ENCODE measurements at regions not wholly inside any gene's neighbourhood (a gene's known extent, or its start where the extent isn't known, plus 50 kb on each side); places are given as distances from the start of the nearest gene placed in this dataset.
"Not testable (repeated sequence)": the region's sequence is repeated elsewhere in the genome, so short reads cannot be mapped to it uniquely, and the experiment has no call there.

DNA sequence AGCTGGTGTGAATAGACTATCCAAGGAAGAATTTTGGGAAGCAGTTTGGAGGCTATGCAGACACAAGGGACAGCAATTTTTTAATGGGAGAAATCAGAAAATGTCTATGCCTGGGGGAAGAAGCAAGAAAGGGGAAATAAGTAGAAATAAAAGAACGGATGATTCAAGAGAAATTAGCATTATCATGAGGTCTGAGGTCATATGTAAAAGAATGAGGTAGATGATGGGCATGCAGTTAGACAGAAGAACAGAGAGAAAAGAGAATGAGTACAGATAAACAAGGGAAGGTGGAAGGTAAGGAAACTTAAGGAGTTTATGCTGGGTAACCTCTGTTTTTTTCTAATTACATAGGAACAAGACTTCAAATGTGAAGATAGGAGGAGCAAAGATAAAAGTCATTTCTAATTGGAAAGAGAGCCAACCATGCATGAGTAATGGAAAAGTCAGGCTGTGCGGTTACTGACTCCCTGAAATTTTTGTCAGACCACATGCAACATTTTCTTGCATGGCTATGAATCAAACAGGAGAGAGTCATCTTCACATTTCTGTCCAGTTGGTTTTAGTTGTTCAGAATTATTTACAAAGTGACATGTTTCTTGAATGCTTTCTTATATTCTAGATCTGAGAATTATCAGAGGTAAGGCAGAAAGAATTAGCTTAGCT, 101.0 kb upstream of the PIK3R1 start:
- no peak for DNase-seq

DNA sequence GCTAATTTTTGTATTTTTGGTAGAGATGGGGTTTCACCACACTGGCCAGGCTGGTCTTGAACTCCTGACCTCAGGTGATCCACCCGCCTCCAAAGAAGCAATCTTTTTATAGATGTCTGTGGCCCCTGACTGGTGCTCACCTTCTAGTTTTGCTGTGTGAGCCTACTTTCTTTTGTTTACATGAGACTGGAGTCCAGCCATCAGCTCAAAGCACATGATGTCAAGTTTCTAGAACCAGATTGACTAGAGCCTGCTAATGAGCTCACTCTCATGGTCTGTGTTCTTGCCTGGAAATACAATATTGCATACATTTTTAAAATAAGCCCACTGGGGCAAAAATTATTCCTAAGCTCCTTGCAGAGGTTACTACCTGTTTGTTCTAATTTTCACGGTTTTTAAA, 102.9 kb upstream of the PIK3R1 start:
- DNase-seq: no peak

DNA sequence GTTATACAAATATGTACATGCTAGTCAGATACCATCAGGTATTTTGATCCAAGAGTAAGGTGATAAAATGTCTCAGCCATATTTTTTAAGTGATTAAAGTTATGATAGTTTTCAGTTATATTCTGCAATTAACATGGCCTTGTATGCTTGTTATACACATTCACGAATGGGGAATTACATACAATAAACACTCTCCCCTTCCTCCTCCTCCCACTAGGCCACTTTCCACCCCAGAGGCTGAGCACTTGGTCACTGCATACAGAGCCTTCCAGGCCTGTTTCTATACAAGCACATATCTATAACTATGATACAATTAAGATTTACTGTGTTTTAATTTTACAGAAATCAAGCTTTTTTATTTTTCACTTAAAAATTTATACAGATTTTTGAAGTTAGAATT, 104.7 kb upstream of the PIK3R1 start:
- DNase-seq: no peak

DNA sequence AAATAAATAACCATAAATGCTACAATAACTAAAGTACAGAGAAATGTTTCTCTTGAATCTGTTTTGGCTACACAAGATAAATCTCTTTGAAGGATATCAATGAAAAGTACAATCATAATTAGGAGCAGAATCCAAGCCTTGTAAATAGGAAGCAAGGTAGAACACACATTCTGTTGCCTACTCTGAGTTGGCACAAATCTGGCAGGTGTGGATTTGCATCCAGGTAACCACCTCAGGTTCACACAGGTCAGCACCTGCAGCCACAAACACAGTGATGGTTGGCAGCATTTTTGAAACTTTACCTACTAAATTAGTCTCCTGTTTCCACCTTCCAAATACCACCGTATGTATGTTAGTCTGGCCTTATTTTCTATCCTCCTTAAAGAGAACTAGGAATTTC, 105.3 kb upstream of the PIK3R1 start:
- DNase-seq: peak; percentile 80

DNA sequence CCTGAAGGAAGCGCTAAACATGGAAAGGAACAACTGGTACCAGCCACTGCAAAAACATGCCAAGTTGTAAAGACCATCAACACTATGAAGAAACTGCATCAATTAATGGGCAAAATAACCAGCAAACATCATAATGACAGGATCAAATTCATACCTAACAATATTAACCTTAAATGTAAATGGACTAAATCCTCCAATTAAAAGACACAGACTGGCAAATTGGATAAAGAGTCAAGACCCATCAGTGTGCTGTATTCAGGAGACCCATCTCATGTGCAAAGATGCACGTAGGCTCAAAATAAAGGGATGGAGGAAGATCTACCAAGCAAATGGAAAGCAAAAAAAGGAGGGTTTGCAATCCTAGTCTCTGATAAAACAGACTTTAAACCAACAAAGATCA, 111.3 kb upstream of the PIK3R1 start:
- DNase-seq: not testable (repeated sequence)

DNA sequence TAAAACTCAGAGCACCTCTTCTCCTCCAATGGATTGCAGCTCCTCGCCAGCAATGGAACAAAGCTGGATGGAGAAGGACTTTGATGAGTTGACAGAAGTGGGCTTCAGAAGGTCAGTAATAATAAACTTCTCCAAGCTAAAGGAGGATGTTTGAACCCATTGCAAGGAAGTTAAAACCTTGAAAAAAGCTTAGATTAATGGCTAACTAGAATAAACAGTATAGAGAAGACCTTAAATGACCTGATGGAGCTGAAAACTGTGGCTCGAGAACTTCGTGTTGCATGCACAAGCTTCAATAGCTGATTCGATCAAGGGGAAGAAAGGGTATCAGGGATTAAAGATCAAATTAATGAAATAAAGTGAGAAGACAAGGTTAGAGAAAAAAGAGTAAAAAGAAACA, 112.3 kb upstream of the PIK3R1 start:
- not testable (repeated sequence) for DNase-seq

DNA sequence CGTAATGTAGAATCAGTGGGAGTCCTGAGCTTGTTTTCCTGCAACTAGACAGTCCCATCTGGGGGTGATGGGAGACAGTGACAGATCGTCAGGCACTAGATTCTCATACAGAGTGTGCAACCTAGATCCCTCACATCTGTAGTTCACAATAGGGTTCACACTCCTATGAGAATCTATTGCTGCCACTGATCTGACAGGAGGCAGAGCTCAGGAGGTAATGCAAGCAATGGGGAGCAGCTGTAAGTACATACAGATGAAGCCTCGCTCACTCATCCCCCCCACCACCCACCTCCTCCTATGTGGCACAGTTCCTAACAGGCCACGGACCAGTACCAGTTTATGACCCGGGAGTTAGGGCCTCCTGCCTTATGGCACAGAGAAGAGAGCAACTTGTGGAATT, 116.2 kb upstream of the PIK3R1 start:
- no peak for DNase-seq

DNA sequence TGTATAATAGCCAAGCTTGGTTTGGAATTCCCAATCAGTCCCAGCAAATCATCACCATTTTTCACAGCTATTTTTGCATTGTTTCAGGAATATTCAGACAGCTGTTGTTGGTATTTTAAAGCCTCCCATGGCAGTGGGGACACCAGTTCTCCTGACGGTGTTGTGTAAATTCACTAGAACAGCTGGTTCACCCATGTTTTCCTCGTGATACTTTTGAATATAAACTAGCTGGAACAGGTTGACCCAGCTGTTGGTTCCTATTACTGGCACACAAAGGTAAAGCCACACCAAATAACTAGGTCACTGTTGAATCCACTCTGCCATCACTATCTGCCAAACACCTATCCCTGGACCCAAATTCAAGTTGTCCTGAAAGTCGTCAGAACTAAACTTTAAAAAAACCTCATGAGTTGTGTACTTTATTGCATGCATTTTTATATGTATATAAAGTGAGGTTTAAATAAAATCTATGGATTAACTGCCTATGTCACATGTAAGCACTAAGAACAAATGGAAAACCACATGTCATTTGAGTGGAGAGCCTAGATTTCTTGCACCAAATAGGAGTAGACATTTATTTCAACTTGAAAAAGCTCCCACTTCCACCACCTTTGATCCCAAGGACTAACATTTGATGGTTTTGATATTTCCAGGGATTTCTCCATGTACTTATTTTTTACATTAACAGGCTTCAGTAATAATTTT, 121.9 kb upstream of the PIK3R1 start:
- no peak for DNase-seq

DNA sequence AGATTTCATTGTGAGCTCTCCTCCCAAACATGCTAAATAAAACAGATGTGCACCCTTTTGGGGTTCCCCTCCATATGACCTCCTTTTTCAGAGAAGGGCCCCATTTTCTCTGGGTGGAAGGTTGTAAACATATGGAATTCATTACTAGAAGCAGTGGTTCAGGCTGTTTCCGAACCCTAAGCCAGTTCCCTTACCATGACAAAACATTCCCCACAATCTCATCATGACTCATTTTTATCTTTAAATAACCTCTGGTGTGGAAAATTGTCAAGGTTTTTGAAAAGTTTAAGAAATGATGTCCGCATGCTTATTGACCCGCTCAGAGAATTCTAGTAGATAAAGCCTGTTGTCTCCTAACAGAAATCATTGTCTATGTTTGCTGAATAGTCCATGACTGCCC, 127.3 kb upstream of the PIK3R1 start:
- DNase-seq: no peak

DNA sequence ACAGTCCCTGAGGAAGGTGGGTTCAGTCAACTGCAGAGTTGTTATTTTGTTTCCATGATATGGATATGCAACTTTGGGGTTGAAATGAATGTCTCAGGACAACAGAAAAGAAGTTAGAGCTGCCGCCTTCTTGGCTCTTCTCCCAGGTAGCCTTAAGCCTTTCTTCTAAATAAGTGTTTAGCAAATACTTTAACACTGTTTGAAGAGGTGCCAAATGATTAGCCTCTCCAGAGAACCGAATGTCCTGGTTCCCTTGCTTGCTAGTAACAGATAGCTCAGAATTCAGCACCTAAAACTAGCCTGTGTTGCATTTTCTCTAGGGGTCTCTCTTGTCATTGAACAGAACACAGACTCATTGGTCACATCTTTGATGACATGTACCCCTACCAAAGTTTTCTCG, 127.7 kb upstream of the PIK3R1 start:
- no peak for DNase-seq

DNA sequence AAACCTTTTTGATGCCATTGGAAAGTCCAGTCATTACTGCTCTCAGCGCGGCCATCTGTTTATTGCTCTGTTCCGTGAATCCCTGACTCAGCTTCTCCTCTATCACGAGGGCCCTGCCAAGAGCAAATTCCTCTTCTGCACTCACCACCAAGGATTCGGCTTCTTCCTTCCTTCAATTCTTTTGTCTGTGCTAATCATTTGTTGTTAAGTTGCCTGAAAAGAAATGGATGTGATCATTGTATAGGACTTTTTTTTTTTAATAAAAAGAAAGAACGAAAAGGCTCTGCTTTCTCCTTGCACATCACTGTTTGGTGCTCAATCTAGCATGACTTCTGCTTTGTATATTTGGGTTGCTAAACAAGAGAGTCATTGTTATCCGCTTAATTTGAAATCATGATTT, 128.7 kb upstream of the PIK3R1 start:
- DNase-seq: peak; percentile 70

DNA sequence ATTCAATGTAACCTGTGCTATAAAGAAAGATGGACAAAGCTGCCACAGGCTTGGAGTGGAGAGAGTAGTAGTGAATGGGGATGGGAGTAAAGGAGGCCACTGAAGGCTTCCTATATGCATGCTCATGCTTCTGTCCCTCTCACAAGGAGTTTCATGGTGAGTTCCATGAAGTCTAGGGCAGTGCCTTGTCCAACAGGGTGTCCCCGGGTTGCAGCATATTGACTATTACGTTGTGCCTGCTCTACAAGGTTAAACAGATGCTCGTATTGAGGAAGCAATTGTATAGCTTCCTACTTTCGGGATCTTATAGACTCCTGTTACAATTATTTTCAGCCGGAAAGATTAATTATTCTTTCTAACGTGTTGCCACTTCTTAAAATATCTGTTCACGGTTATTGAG, 129.1 kb upstream of the PIK3R1 start:
- DNase-seq: no peak

DNA sequence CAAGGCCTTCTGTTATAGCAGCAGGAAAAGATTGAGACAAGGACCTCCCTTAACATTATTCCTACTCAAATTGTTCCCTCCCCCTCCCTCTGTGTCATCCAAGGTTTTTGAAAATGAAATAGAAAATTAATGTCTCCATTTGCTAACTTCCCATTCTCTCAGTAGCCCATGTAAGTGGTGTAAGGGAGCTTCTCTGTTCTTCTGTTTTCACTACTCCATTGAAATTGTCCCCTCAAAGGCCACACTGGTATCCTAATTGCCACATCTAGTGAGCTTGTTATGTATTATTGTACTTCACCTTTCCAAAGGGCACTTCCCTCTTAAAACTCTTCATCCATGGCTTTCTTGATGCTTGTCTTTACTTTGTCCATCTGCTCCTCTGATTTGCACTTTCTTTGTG, 131.2 kb upstream of the PIK3R1 start:
- no peak for DNase-seq

DNA sequence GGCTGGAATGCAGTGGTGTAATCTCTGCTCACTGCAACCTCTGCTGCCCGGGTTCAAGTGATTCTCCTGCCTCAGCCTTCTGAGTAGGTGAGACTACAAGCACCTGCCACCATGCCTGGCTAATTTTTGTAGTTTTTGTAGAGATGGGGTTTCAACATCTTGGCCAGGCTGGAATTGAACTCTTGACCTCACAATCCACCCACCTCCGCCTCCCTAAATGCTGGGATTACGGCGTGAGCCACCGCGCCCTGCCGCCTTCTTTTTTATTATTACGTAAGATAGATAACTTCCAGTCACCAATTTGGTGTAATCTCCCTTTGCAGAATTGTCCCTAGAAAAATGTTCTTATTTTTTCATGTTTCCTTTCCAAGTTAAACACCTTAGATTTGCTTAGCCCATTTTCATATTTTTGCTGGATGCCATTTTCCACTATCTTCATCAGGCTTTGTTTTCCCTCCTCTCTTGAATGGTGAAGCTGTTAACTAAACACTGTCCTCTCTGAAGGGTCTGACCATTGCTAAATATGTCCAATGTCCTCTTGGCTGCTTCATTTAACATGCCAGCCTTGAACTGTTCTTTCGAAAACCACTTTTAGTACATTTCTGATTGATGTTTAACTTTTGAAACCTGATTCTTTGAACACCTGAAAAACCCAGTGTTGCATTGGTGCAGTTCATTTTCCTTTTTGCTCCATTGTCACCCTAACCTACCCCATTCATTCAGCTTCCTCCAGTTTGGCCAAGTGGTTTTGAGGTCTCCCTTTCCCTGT, 135.1 kb upstream of the PIK3R1 start:
- no peak for DNase-seq

DNA sequence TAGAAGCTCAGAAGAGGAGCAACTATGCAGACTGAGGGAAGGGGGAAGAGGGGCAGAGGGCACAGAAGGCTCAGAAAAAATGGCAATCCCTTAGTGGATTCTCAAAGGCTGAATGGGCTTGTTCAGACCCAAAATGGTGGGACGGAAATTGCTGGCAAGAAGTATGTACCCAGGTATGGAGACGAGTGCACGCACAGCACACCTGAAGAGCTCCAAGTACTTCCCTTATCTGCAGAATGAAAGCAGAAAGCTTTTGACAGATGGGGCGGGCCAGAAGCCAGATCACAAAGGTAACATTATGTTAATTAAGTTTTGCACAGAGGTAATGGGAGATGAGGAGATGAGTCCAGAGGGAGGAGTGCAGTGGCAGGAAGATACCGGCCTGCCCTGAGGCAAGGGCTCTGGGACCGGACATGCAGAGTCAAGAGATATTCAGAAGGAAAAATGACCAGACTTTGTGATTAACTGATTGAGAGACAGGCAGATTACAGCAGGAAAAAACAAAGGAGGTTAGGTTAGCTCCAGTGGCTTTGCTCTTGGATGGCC, 138.1 kb upstream of the PIK3R1 start:
- DNase-seq: no peak

DNA sequence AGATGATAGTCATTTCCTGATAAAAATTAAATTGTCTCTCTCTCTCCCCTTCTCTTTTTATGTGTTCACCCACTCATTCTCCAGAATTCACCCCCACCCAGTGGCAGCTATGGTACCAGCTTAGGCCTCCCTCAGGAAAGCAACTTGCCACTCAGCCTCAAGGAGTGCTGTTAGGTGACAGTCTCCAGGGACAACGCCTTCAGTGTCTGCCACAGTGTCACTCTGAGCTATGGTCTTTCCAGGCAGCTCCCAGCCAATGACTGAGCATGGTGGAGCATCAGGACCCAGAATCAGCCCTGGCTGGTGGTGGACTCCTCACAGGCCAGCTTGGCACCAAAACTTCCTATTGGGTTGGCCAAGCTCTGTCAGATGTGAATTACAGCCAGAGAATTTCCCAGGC, 140.9 kb upstream of the PIK3R1 start:
- DNase-seq: no peak

DNA sequence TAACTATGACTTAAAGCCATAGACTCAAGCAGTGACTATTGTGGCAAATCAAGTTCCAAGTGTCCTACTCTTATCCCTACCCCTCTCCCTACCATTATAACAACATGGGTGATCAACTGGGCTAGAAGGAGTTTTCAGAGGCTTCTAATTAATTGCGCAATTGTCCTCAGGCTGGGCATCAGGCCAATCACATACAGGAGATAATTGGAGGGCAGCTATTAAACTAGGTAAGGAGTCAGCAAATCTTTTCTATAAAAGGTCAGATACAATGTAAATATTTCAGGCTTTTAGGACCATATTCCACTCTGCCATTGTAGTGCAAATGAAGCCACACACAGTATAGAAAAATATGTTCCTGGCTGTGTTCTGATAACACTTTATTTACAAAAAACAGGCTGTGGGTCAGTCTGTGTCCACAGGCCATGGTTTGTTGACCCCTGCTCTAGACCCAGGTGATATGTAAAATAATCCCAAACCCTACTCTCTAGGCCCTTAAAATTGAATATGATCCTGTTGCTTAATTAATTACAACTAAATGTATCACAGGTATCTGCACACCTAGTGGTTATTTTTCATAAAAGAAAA, 141.4 kb upstream of the PIK3R1 start:
- DNase-seq: no peak

DNA sequence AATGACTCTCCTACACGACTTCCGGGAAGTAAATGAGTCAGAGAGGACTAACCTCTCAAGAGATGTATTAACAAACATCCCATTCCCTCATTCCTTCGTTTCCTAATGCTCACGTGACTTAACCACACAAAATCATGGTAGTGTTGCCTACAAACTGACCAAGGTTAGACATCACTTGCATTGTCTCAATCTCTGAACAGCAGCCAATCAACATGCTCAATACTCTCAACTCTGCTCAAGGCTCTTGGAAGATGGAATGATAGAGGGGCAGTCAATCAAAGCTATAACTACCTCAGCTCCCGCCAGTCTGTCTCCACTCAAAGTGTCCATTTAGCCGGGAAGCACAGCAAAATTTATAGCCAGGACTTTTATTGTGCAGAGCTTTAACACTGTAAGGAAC, 143.8 kb upstream of the PIK3R1 start:
- DNase-seq: no peak

DNA sequence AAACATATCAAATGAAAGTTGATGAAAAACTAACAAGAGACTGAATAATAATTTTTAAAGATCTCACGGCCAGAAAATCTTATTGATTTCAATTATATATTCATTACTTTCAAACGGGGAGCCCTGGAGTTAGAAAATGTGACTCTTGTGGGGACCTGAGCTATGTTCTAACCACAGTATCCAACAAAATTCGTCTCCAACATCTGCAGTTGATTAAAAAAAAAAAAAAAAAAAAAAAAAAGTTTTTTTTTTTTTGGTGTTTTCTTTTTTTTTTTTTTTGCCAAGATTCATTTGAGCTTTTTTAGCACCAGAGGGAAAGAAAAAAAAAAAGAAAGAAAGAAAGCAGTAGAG, 144.3 kb upstream of the PIK3R1 start:
- DNase-seq: no peak

DNA sequence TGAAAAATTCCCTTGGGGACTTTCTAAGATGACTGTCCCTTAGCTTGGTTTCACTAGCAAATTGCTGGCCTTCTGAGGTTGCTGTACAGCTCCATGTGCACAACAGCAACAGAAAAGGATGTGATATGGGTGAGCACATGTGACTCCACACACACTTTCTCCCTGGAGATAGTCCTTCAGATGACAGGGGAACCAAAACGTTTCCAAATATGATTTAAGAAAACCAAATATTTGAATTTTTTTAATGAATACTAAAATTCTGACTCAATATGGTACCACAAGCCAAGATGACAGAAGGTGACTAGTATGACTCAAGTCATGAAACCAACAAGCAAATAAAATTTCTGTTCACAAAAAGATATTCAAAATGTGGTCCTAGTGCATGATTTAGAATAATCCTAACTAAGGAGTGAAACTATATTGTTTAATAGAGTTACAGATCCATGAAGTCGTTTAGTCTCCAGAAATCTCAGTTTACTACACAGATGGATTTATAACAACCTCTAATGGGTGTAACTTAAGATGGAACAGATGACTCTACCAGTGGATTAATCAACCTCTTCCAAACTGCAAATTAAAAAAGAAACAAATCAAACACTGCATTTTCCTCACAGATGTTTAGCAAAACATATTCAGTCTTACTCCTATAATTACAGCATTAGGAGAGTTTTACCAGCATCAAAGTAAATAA, 144.8 kb upstream of the PIK3R1 start:
- no peak for DNase-seq

DNA sequence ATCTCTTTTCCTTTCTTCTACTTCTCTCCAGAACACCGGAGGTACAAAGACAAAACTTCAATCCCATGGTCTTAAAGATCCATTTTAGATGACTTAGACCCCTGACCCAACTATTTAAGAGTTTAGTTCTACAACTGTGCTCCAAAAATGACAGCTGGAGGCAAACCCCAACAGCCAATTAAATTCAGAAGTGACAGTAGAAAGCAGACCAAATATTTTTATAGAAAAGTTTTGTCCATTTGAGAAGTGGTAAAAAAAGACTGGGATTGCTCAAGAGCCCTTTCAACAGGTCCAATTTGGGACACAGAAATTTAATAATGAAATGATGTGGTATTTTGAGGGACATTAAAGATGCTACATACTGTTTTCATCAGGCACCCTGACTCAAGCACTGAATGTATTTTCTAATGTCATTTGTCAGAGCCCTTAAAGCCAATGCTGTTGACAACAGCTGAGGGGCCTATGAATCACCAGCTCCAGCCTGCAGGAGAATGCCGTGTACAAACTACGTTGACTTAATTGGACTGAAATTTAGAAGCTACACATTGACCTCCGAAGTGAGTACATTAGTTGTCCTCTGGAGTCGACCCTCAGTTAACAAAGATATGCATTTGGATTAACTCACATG, 147.5 kb upstream of the PIK3R1 start:
- DNase-seq: no peak

DNA sequence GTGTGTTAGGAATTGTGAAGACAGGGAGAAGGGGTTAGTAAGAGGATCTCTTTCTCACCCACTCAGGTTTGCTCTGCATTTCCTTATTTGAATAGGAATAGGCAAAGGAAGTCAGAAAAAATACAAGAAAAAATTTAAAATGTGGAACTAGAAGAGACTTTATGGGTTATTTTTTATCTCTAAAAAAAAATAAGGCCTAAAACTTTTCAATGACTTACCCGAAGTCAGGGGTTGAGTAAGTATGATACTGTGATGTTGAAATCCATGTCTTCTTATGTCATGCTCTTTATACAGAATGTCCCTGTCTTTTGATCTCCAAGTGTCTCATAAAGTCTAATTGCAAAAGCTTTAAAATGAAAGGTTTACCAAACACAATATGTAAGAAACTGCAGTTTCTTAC, 148.3 kb upstream of the PIK3R1 start:
- DNase-seq: no peak

All from NCI-H526 treated with DMSO at 0.1 percent for 48 hours (cell line).